GM18907 (cell line): ENCODE measurements at regions not wholly inside any gene's neighbourhood (a gene's known extent, or its start where the extent isn't known, plus 50 kb on each side); places are given as distances from the start of the nearest gene placed in this dataset.

Experiments
- ATAC-seq: cut with Tn5 transposase; IDR thresholded peaks from one replicate; pipeline ENCODE4 v1.9.1; 2021; ENCODE audit warnings: mild to moderate bottlenecking, moderate library complexity; ENCODE audit not compliant: unreplicated experiment

DNA sequence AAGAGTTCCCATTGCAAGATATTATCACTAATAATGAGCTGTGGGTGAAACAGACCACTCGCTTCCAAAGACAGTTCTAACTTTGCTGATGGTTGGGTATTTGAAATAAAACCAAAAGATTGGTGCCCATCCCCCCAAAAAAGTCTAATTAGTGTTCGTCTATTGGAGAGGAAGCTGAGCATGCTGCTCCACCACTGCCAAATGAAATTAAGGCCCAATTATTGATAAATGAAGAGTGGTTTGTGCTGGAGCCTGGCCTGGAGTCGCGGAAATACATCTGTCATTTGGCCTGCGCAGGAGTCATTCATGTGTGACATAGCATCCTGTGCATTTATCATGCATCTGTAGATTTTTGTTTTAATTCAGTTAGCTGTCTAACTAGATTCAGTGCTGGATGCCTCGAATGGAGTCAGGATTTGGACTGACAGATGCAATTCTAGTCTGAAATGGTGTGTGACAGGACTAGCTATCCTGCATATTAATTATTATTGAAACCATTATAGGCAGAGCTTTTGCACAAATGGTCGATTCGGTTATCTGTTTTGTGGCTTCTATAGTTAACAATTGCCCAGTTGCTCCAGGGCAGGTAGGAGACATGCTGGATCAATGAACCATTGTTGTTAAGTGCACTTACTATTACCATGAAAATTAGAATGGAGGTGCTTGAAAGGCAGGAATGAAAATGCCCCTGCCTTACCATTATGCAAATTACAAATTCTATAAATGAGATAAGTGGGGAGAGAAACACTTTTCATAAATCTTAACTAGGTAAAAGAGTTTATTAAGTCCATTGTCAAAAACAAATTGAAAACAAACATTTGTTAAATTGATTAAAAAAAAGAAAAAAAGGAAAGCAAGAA, 450.4 kb upstream of the TCF4 start:
- no peak for ATAC-seq

DNA sequence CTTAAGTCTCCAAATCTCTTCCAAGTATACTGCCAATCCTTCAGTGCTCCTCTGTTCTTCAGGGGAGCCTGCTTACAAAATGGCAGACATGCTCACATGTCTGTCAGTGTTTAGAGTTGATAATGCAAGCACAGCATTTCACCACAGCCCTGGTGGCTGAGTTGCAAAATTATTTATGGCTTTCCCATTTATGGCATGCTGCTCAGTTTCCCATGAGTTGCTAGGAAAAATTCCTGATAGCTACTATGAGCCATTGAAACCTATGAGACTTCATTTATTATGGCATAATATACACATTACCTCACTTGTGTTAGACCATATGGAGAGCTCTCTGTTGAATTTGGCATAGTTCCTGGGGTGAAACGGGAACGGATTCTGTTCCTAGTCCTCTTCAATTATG, 448.7 kb upstream of the TCF4 start:
- no peak for ATAC-seq

DNA sequence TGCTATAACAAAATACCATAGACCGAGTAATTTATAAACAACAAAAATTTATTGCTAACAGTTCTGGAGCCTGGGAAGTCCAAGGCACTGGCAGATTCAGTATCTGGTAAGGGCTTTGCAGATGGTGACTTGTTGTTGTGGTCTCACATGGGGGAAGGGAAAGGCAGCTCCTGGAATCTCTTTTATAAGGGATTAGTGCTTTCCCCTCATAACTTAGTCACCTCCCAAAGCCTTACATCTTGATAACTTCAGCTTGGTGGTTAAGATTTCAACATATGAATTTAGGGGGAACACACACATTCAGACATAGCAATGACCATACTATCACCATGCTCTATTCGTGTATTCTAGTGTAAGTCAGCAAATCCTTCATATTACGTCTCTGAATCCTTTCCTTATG, 447.6 kb upstream of the TCF4 start:
- no peak for ATAC-seq

DNA sequence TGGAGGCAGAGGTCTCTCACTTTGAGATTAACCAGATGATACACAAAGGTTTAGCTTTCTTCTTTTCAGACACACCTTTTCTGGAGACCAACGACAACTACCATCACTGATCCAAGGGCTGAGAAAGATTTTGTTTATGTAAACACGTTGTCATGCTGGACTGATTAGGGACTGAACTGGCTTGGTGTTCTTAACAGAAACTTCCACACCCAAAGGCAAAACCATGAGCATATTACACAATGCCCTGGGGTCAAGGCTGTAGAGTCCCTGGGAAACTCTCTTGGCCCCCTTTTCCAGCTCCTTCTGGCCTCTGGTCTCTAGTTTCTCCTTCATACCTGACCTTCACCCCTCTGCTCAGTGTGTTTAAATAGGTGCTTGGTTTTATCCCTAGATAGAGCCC, 447.0 kb upstream of the TCF4 start:
- no peak for ATAC-seq

DNA sequence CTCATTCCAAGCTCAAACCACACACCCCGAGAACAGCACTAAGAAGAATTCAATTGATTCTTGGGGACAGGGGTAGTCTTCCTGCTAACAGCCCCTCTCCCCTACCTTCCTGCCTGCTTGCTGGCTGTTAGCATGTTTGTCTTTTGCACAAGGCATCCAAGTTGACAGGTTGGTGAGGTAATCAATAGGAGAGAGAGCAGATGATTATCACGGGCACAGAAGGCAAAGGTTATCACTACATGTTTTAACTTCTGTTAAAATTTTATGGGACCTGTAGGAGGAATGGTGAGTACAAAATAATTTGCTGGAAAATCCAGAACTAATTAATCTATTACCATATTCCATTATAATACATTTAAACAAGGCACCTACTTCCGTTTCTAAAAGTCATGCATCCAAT, 442.1 kb upstream of the TCF4 start:
- ATAC-seq: no peak

DNA sequence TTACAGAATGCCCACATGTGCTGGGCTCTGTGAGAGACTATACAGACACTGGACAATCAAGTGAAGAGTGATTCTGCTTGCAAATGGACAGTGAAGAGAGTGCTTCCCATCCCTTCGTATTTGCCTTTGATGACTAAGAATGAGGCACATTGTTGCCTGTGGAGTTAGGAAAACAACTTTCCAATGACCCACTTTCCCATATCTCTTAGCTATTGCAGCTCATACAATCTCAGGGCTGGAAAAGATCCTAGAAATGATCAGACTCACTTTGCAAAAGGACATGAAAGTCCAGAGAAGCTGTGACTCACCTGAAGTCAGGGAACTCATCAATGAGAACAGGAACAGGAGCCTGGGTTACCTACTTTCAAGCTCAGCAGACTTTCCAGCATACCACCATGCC, 440.5 kb upstream of the TCF4 start:
- no peak for ATAC-seq

DNA sequence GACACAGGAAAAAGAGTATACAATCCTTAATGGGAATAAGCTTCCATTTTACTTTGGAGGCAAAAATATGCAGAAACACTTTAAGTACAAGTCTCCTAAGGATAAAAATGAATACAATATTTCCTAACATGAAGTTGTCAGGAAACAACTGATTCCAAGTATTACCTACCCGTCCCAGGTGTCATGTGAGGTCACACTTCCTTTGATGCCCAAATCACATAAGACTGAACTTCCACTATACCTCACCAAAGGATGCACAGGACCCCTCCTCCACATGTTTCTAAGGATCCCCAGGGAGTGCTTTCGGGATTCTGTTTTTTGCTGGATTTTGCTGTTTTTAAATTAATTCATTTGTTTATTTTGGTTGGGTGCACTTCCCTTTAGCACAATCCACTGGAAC, 438.5 kb upstream of the TCF4 start:
- no peak for ATAC-seq

DNA sequence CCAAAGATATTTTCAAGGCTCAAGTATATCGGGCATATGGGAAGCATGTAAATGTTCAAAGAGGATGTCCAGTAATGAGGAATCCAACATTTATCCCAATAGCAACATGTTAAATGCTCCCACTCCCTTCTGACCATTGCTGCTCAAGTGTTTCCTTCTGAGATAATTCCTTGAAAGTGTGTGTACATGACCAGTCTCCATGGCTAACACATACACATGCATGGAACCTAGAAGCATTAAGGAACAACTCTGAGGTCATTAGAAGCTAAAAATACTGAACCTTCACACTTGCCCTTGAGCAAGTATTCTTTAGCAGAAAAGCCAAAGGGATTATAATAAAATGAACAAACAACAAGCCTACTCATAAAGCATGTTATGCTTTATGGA, 433.8 kb upstream of the TCF4 start:
- ATAC-seq: no peak

DNA sequence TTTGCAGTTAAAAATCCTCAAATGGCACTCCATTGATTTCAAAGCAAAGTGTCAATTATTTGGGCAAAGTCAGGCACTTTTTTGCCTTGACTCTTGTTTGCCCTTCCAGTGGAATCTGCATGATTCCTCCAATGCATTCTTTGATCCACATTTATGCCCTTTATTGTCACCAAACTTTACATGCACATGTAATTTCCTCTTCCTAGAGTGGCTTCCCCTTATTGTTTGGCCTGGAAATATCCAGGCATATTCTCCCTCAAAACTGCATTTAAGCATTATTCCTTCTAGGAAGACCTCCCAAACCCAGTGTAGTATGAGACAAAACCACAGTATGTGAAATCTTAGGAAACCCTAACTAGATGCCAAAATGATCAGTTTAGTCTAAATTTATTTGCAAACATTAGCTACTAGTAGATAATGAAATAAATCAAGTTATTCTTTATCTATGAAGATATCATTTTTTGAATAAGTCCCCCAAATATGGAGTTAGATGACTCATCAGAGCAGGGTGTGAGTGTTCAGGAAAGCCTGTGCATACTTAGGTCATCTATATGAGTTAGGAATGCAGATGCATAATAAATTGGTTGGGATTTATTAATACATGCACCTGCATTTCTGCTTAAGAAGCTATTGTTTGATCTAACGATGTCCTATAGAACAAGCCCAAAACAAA, 433.3 kb upstream of the TCF4 start:
- ATAC-seq: no peak

DNA sequence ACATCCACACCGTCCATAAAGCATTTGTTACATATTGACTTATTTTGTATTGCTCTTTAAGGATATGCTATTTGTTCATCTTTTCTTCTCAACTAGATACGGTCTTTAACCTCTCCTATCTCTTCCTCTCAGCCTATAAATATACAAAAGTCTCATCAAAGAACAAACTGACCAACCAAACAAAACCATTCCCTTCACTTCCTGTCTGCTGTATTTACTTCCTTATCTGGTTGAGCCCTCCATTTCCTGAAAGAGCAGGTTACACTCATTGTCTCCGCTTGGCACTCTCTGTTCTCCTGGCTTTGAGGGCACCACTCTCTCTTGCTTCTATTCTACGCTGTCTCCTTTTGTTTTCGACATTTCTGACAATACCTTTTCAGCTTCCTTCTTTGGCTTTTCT, 431.9 kb upstream of the TCF4 start:
- no peak for ATAC-seq

DNA sequence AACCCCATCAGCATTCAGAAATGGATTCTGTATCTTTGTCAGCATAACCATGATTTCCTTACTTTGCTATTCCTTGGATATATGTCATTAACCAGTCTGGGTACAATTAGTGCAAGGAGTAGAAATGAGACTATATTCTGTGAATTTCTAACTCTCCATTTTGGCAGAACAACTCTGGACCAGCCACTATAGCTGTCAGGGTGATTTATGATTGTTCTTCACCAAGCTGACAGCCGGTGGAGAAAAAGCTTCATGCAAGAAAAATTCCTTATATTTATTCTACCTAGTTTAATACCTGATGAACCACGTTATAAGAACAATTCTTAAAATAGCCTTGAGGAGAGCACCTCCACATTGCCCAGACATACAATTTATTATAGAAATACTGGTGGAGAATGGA, 431.2 kb upstream of the TCF4 start:
- ATAC-seq: no peak

DNA sequence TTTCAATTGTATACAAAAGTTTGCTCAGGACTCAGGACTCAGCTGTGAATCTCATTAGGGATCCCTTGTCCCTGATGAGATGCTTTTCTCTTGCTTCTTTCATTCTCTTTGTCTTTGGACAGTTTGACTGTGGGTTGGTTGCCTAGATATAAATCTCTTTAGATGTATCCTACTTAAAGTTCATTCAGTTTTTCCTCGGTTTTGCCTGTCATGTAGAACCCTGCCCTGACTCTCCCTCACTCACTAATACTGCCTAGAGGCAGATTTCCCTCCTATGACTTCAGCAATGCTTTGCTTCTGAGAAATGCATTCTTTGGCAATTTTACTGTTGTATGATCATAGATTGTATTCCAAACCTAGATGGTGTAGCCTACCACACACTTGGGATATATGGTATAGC, 421.4 kb upstream of the TCF4 start:
- ATAC-seq: no peak

DNA sequence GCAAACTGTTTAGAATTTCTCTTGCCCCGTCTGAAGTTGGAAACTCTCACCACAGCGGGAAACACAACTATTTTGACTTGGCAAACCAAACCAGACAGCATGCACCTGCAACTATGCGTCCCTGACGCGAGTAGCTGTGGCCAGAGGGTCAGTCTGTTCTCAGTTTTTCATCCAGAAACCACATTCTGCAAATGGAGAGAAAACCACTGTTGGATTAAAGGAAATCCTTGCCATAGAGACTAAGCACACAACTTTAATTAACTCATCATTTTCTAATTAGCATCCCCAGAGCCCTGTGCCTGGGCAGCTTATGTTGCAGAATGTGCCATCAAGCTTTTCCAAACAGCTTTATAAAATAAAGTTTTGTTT, 415.7 kb upstream of the TCF4 start:
- no peak for ATAC-seq

DNA sequence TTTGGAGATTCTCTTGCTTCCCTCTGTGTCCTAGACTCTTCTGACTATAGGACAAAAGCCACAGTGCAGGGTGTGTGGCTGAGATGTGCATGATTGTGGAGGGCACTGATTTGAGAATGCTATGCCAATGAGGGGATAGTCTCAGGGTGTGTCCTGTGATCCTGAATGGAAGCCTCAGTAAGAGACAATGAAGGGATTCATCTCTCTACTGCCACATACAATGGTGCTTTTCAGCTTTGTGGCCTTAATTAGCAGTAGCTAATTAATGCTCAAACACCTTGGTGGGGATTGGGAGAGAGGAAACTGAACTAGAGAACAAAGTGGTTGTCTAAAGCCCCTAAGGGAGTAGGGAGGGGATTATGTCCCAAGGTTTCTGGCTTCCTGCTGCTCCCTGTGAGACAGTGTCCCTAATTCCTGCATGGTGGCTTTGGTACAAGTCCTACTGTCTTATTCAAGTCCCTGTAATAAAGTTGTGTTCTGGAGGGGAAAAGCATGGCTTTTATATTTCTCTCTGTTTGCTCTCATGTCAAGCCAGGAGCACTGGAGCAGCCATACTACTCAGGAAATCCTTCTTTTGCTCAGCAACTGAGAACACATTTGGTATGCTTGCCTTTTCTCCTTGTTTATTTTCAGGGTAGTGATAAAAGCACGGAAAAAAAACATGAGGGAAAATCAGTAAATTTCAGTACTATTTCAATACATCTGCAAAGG, 415.2 kb upstream of the TCF4 start:
- ATAC-seq: no peak

DNA sequence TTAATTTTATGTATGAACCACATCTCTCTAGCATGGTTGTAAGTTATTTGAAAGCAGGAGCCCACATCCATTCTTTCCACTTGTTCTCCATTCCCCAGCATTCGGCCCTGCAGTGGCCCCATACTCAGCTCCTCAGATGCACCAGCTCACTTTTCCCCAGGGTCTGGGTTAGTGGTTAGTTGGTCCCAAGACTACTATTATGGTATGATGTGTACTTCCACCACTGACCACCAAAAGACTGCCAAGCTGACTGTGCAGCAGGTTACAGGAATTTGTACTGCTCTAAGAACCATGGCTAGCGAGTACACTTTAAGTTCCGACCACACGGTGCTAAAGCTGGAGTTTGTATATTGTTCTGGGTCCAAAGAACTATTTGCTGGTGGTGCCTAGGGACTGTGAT, 413.6 kb upstream of the TCF4 start:
- no peak for ATAC-seq

DNA sequence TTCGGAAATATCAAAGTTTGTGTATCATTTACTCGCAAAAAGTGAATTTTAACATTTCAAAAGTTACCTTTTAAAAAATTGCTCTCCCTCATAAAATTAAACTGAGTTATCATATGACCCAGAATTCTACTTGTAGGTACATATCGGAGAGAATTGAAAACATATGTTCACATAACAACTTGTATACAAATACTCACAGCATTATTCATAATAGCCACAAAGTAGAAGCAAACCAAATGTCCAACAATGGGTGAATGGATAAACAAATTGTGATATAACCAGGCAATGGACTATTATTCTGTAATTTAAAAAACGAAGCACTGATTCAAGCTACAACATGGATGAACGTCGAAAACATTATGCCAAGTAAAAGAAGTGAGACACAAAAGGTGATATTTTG, 412.0 kb upstream of the TCF4 start:
- ATAC-seq: no peak

DNA sequence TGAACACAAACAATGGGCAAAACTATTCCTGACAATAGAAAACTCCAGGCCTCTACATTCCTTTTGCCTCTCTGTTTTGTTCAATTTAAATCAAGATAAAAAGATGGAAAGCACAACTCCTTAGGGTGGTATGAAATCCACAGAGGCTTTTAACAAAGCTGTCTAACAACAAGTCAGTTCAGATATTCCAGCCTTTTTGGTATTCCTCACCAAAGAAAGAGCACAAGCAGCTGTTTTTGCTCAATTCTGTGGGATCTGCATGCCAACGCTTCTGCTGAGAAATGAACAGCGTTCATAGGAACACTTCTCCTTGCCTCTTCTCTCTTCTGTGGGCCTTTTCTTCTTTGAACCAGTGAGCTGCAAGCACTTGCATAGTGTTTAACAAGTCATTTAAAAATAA, 411.6 kb upstream of the TCF4 start:
- no peak for ATAC-seq

DNA sequence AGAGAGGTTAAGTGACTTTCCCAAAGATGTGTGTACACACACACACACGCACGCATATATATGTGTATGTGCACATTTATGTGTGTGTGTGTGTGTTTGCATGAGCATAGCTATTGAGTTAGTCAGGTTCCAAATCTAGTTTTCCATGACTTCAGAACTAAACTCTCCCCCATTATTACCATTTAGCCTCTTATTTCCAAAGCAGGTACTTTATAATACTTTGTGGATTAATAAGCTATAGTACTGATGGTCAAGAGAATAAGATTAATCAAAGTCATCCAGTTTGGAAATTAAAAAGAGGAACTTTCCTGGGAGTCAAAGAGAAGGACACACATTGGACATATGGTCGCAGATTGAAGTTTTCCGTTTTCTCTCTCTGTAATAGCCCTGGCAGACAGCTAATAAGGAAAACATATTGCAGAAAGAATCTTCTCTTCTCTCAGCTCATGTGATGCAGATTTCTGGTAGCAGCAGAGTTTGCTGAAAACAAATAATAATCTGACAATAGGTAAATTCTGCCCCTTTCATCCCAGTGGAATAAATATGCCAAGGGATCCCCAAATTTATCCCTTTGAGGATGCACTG, 410.9 kb upstream of the TCF4 start:
- ATAC-seq: no peak

DNA sequence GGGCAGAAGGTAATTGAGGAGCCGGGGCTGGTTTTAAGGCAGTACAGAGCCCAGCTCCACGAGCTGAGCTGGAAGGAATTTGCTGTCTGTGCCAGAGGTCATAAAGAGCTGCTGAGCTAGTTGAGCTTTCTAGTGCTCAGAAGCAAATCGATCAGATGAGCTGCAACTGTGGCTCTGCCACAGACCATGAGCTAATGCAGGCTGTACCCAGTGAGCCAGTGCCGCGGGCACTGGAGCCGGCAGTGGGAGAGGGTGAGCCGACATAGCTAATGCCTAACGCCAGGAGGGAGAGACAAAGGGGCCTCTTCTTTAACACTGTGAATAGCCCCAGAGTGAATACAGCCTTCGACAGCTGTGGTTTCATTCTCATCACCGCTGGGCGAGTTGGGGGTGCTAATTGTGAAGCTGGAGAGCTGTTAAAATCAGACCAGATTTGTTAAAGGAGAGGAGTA, 410.1 kb upstream of the TCF4 start:
- no peak for ATAC-seq

DNA sequence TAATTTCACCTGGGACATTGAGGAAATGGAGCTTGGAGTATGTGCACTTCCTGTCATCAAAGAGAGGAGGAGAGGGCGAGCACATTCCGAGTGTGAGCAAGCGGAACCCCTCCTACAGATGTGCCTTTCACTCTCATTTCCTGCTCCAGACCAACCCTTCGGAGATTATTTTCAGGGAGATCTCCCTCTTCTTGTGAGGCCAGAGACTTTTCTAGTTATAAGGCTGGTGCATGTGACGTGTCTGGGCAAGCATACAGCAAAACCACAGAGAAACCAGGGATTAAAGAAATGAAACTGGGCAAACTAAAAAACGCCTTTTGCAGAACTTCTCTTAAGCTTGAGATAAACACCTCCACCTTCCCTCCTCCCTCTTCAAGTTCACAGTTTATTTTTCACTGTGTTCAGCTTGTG, 409.2 kb upstream of the TCF4 start:
- ATAC-seq: no peak

DNA sequence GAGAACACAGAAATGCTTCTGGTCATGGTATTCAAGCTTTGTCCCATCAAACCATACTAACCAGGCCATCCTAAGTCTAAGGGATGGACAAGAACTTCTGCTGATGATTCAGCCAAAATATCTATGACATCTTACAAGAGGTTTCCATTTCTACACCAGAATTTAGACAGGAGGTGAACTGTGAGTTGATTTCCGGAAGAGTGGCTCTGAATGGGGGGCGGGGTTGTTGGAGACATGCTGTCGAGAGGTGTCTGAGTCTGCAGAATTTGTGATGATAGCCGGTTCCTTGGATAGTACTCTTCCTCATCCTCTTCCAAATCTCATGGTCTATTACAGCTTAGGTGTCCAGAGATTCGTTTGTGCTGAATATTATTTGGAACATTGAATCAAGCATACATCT, 408.7 kb upstream of the TCF4 start:
- no peak for ATAC-seq

DNA sequence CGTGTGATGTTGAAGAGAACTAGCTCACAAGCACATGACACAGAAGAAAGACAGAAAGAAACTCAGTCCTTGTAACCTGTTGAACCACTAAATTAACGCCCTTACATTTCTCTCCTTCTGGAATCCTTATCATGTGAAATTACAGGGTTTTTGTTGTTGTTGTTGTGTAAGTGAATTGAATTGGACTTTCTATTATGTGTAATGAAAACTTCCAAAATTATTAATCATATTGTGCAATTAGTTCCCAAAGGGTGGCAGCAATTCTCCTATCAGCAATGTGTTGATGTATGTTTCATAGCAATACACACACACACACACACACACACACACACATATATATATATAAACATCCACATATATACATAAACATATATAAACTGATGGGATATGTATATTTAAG, 402.2 kb upstream of the TCF4 start:
- ATAC-seq: no peak
